ENCODE measurements at regions not wholly inside any gene's neighbourhood (a gene's known extent, or its start where the extent isn't known, plus 50 kb on each side); places are given as distances from the start of the nearest gene placed in this dataset.

GRCh38 chr3:194875581-194876402 lies 190.1 kb downstream of the FAM43A start:
- no peak for DNase-seq
- no peak for TF ChIP-seq CTCF (IDR thresholded peaks at IDR 0.05; ENCODE audit: low read length)
- no peak for TF ChIP-seq EZH2phosphoT487 (IDR thresholded peaks at IDR 0.05; ENCODE audit: low read length)
- no peak for TF ChIP-seq EZH2 (optimal IDR thresholded peaks at IDR 0.05; ENCODE audit: low read depth, low read length)
- no peak overlapping the region for H3K9ac ChIP-seq (ENCODE audit: low read length)

GRCh38 chr3:194876403-194877095 lies 190.9 kb downstream of the FAM43A start:
- Histone ChIP-seq H2AFZ (ENCODE audit: low read length) (no peak overlapping the region), H3K4me1 (ENCODE audit: low read length) (no peaks in the 10 kb centered on the region), H3K36me3 (replicated peaks; ENCODE audit: insufficient read depth, low read length) (no peaks in the 10 kb centered on the region), H3F3A (ENCODE audit: insufficient read depth, low read length) (no peaks in the 10 kb centered on the region), H3K79me2 (ENCODE audit: low read length) (no peaks in the 10 kb centered on the region), H3K27me3 (replicated peaks; ENCODE audit: insufficient read depth, low read length) (no peaks in the 10 kb centered on the region), H4K20me1 (ENCODE audit: insufficient read depth, low read length) (no peaks in the 10 kb centered on the region), H3K9ac (ENCODE audit: low read length) (no peak overlapping the region), H3K27ac (ENCODE audit: low read length) (no peak overlapping the region), H3K4me2 (ENCODE audit: low read depth, low read length) (no peak overlapping the region), H3K9me2 (replicated peaks; ENCODE audit: insufficient read depth, low read length) (no peaks in the 10 kb centered on the region), H3K9me3 (replicated peaks; ENCODE audit: insufficient read depth, low read length) (no peaks in the 10 kb centered on the region), H3K4me3 (ENCODE audit: low read length) (no peak overlapping the region)
- TF ChIP-seq EZH2phosphoT487 (IDR thresholded peaks at IDR 0.05; ENCODE audit: low read length): no peak
- no peak for TF ChIP-seq EZH2 (optimal IDR thresholded peaks at IDR 0.05; ENCODE audit: low read depth, low read length)
- TF ChIP-seq CTCF (IDR thresholded peaks at IDR 0.05; ENCODE audit: low read length): no peak
- no peak for DNase-seq

More at GRCh38 chr3:194875581-194876402, 190.1 kb downstream of the FAM43A start:
- no peaks in the 10 kb centered on the region for H3F3A ChIP-seq (ENCODE audit: insufficient read depth, low read length)
- H3K4me1 ChIP-seq (ENCODE audit: low read length): no peaks in the 10 kb centered on the region
- no peaks in the 10 kb centered on the region for H3K27me3 ChIP-seq (replicated peaks; ENCODE audit: insufficient read depth, low read length)
- no peaks in the 10 kb centered on the region for H3K36me3 ChIP-seq (replicated peaks; ENCODE audit: insufficient read depth, low read length)
- H3K9me2 ChIP-seq (replicated peaks; ENCODE audit: insufficient read depth, low read length): no peaks in the 10 kb centered on the region
- H3K4me3 ChIP-seq (ENCODE audit: low read length): no peak overlapping the region
- H4K20me1 ChIP-seq (ENCODE audit: insufficient read depth, low read length): no peaks in the 10 kb centered on the region
- no peaks in the 10 kb centered on the region for H3K9me3 ChIP-seq (replicated peaks; ENCODE audit: insufficient read depth, low read length)
- H3K79me2 ChIP-seq (ENCODE audit: low read length): no peaks in the 10 kb centered on the region
- no peak overlapping the region for H2AFZ ChIP-seq (ENCODE audit: low read length)
- no peak overlapping the region for H3K27ac ChIP-seq (ENCODE audit: low read length)
- no peak overlapping the region for H3K4me2 ChIP-seq (ENCODE audit: low read depth, low read length)

- TF ChIP-seq CTCF (IDR thresholded peaks at IDR 0.05; ENCODE audit: low read length) (no peak), EZH2 (optimal IDR thresholded peaks at IDR 0.05; ENCODE audit: low read depth, low read length) (no peak), EZH2phosphoT487 (IDR thresholded peaks at IDR 0.05; ENCODE audit: low read length) (no peak)
- Histone ChIP-seq H3K9ac (ENCODE audit: low read length) (no peak overlapping the region), H3K36me3 (replicated peaks; ENCODE audit: insufficient read depth, low read length) (no peaks in the 10 kb centered on the region), H3K4me3 (ENCODE audit: low read length) (no peak overlapping the region), H3K4me1 (ENCODE audit: low read length) (no peaks in the 10 kb centered on the region), H3K79me2 (ENCODE audit: low read length) (no peaks in the 10 kb centered on the region), H4K20me1 (ENCODE audit: insufficient read depth, low read length) (no peaks in the 10 kb centered on the region), H2AFZ (ENCODE audit: low read length) (no peak overlapping the region), H3K27ac (ENCODE audit: low read length) (no peak overlapping the region), H3F3A (ENCODE audit: insufficient read depth, low read length) (no peaks in the 10 kb centered on the region), H3K4me2 (ENCODE audit: low read depth, low read length) (no peak overlapping the region), H3K9me3 (replicated peaks; ENCODE audit: insufficient read depth, low read length) (no peaks in the 10 kb centered on the region), H3K9me2 (replicated peaks; ENCODE audit: insufficient read depth, low read length) (no peaks in the 10 kb centered on the region), H3K27me3 (replicated peaks; ENCODE audit: insufficient read depth, low read length) (no peaks in the 10 kb centered on the region)
- DNase-seq: no peak
These were observed 191.8 kb downstream of the FAM43A start for GRCh38 chr3:194877291-194878119.

Data from MM.1S (cell line).